WTC11 (cell line): ENCODE measurements at regions not wholly inside any gene's neighbourhood (a gene's known extent, or its start where the extent isn't known, plus 50 kb on each side); places are given as distances from the start of the nearest gene placed in this dataset.

ENCODE experiments used
- ATAC-seq: fragments of 200-7000 bp; cut with Tn5 transposase; 2 replicates; pipeline ENCODE4 v1.10.0; 2021; ENCODE audit warnings: mild to moderate bottlenecking, moderate library complexity
- CTCF ChIA-PET: fragments of 300-600 bp; sonication (Branson Sonifier 250); formaldehyde crosslinking; loops from one replicate; lab custom pipeline; 2021; ENCODE audit warnings: antibody characterized with exemption; lab: Charles Lee
- POLR2A ChIA-PET: fragments of 350-600 bp; sonication (Branson Sonifier 250); formaldehyde crosslinking; loops from one replicate; lab custom pipeline; 2021; ENCODE audit warnings: antibody characterized with exemption; lab: Charles Lee
- DNase-seq: peaks from one replicate; pipeline ENCODE4 v3.0.0; 2021; ENCODE audit warnings: low spot score
- H3K27ac Mint-ChIP-seq: 2 replicates; pipeline ENCODE4 v1.8.0; 2021; ENCODE audit warnings: mixed read lengths
- H3K27me3 Mint-ChIP-seq: 2 replicates; pipeline ENCODE4 v1.8.0; 2021; ENCODE audit warnings: low read depth, mild to moderate bottlenecking, moderate library complexity, mixed read lengths
- H3K36me3 Mint-ChIP-seq: 2 replicates; pipeline ENCODE4 v1.8.0; 2021; ENCODE audit warnings: mixed read lengths
- H3K4me1 Mint-ChIP-seq: 2 replicates; pipeline ENCODE4 v1.8.0; 2022; ENCODE audit warnings: mixed read lengths
- H3K4me3 Mint-ChIP-seq: 2 replicates; pipeline ENCODE4 v1.8.0; 2021; ENCODE audit warnings: mild to moderate bottlenecking, moderate library complexity, mixed read lengths
- H3K9me3 Mint-ChIP-seq: 2 replicates; pipeline ENCODE4 v1.8.0; 2021; ENCODE audit warnings: mixed read lengths
- ATF3 ChIP-seq: sonication (generic); formaldehyde crosslinking; conservative IDR thresholded peaks from 2 replicates; pipeline ENCODE4 v1.8.1; 2022; ENCODE audit warnings: mild to moderate bottlenecking, missing genetic modification reagents
- CBFB ChIP-seq: sonication (generic); formaldehyde crosslinking; IDR thresholded peaks from 2 replicates; pipeline ENCODE4 v1.8.1; 2022; ENCODE audit warnings: mild to moderate bottlenecking, low read depth, missing genetic modification reagents
- E2F1 ChIP-seq: sonication (generic); formaldehyde crosslinking; IDR thresholded peaks from 2 replicates; pipeline ENCODE4 v1.8.0; 2022; ENCODE audit warnings: mild to moderate bottlenecking, missing genetic modification reagents
- ERG ChIP-seq: fragments of 250-450 bp; sonication (Bioruptor Pico); IDR thresholded peaks from 2 replicates; pipeline ENCODE4 v1.8.0; 2021; ENCODE audit warnings: mild to moderate bottlenecking
- FOXP4 ChIP-seq: sonication (generic); formaldehyde crosslinking; IDR thresholded peaks from 2 replicates; pipeline ENCODE4 v1.8.0; 2022; ENCODE audit warnings: mild to moderate bottlenecking, missing genetic modification reagents
- GRHL2 ChIP-seq: fragments of 250-450 bp; sonication (Bioruptor Pico); IDR thresholded peaks from 2 replicates; pipeline ENCODE4 v1.8.0; 2022; ENCODE audit warnings: mild to moderate bottlenecking, moderate library complexity; ENCODE audit not compliant: insufficient replicate concordance, severe bottlenecking
- NFYB ChIP-seq: sonication (generic); formaldehyde crosslinking; conservative IDR thresholded peaks from 2 replicates; pipeline ENCODE4 v1.8.0; 2022; ENCODE audit warnings: low read depth, missing genetic modification reagents
- ZNF121 ChIP-seq: sonication (generic); formaldehyde crosslinking; IDR thresholded peaks from 2 replicates; pipeline ENCODE4 v1.8.0; 2023; ENCODE audit warnings: missing genetic modification reagents
- ZNF232 ChIP-seq: sonication (generic); formaldehyde crosslinking; IDR thresholded peaks from 2 replicates; pipeline ENCODE4 v1.8.0; 2022; ENCODE audit warnings: mild to moderate bottlenecking, missing genetic modification reagents
- ZNF281 ChIP-seq: sonication (generic); formaldehyde crosslinking; IDR thresholded peaks from 2 replicates; pipeline ENCODE4 v1.8.0; 2023; ENCODE audit warnings: mild to moderate bottlenecking, missing genetic modification reagents
- ZNF423 ChIP-seq: fragments of 250-450 bp; sonication (Bioruptor Pico); IDR thresholded peaks from 2 replicates; pipeline ENCODE4 v2.1.2; 2022; ENCODE audit warnings: mild to moderate bottlenecking, moderate library complexity
- ZNF671 ChIP-seq: fragments of 250-450 bp; sonication (Bioruptor Pico); IDR thresholded peaks from 2 replicates; pipeline ENCODE4 v1.8.0; 2021; ENCODE audit warnings: mild to moderate bottlenecking
- TF ChIP-seq, protein P1 (sequence below): sonication (generic); formaldehyde crosslinking; IDR thresholded peaks from 2 replicates; pipeline ENCODE4 v1.8.1; 2023; ENCODE audit warnings: mild to moderate bottlenecking, missing genetic modification reagents
- TF ChIP-seq, protein P2 (sequence below): sonication (generic); formaldehyde crosslinking; IDR thresholded peaks from 2 replicates; pipeline ENCODE4 v1.8.0; 2022; ENCODE audit warnings: mild to moderate bottlenecking, missing genetic modification reagents
- TF ChIP-seq, protein P3 (sequence below): fragments of 250-450 bp; sonication (Bioruptor Pico); IDR thresholded peaks from 2 replicates; pipeline ENCODE4 v1.9.0; 2021; ENCODE audit warnings: mild to moderate bottlenecking

GRCh38 chr1:234990328-234990675 lies 138.3 kb downstream of the TOMM20 start (continued):
- TF ChIP-seq, protein P1, sequence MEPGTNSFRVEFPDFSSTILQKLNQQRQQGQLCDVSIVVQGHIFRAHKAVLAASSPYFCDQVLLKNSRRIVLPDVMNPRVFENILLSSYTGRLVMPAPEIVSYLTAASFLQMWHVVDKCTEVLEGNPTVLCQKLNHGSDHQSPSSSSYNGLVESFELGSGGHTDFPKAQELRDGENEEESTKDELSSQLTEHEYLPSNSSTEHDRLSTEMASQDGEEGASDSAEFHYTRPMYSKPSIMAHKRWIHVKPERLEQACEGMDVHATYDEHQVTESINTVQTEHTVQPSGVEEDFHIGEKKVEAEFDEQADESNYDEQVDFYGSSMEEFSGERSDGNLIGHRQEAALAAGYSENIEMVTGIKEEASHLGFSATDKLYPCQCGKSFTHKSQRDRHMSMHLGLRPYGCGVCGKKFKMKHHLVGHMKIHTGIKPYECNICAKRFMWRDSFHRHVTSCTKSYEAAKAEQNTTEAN = no peak
- no peak for TF ChIP-seq ZNF423

GRCh38 chr1:234989479-234990327 lies 138.9 kb downstream of the TOMM20 start:
- Mint-ChIP-seq H3K4me3 (no peak overlapping the region), H3K27ac (peak overlapping the region; percentile 23; the same call in 1 of the 2 replicates), H3K4me1 (peaks cover 22% of the 10 kb centered on the region), H3K36me3 (no peaks in the 10 kb centered on the region), H3K9me3 (peaks cover 4% of the 10 kb centered on the region; the same call in 1 of the 2 replicates), H3K27me3 (no peaks in the 10 kb centered on the region)
- ATAC-seq (no peak), DNase-seq (no peak)
- POLR2A ChIA-PET = no interaction called here
- TF ChIP-seq ZNF281 (CRISPR knock-in tag) (no peak), GRHL2 (CRISPR knock-in tag) (no peak), FOXP4 (CRISPR knock-in tag) (no peak), E2F1 (CRISPR knock-in tag) (no peak), NFYB (CRISPR knock-in tag) (no peak), ZNF232 (CRISPR knock-in tag) (no peak), ERG (CRISPR knock-in tag) (no peak), ZNF671 (CRISPR knock-in tag) (no peak)
- TF ChIP-seq, protein P2, sequence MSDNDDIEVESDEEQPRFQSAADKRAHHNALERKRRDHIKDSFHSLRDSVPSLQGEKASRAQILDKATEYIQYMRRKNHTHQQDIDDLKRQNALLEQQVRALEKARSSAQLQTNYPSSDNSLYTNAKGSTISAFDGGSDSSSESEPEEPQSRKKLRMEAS (CRISPR knock-in tag) = no peak
- TF ChIP-seq, protein P3, sequence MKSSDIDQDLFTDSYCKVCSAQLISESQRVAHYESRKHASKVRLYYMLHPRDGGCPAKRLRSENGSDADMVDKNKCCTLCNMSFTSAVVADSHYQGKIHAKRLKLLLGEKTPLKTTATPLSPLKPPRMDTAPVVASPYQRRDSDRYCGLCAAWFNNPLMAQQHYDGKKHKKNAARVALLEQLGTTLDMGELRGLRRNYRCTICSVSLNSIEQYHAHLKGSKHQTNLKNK (CRISPR knock-in tag) = no peak
- CTCF ChIA-PET = interaction anchor here (0.6 to 1.0 kb wide), 2 partner anchors 94 to 230 kb away, joined by 3 read pairs; no protein-coding TSS in a partner anchor

GRCh38 chr1:234989019-234989418 lies 139.6 kb downstream of the TOMM20 start:
- no peak overlapping the region for H3K27ac Mint-ChIP-seq
- TF ChIP-seq CBFB (CRISPR knock-in tag) (no peak), ATF3 (CRISPR knock-in tag) (no peak), FOXP4 (CRISPR knock-in tag) (no peak), ZNF121 (no peak), NFYB (CRISPR knock-in tag) (no peak)
- TF ChIP-seq, protein P3 (CRISPR knock-in tag) = no peak
- H3K36me3 Mint-ChIP-seq = no peaks in the 10 kb centered on the region
- POLR2A ChIA-PET = no interaction called here
- CTCF ChIA-PET = interaction anchor here (1.0 kb wide), 1 partner anchor 95 kb away, joined by 3 read pairs; no protein-coding TSS in a partner anchor
- H3K9me3 Mint-ChIP-seq = peaks cover 4% of the 10 kb centered on the region; the same call in 1 of the 2 replicates
- no peaks in the 10 kb centered on the region for H3K27me3 Mint-ChIP-seq
- ATAC-seq (no peak), DNase-seq (no peak)
- H3K4me3 Mint-ChIP-seq = no peak overlapping the region
- H3K4me1 Mint-ChIP-seq = peaks cover 28% of the 10 kb centered on the region
